B cell (primary cell): ENCODE measurements at regions not wholly inside any gene's neighbourhood (a gene's known extent, or its start where the extent isn't known, plus 50 kb on each side); places are given as distances from the start of the nearest gene placed in this dataset.

ENCODE experiments used
- ATAC-seq: fragments of 200-7000 bp; cut with Tn5 transposase; one replicate; pipeline ENCODE4 v1.10.0; 2021; ENCODE audit warnings: low read depth, mild to moderate bottlenecking, moderate number of reproducible peaks, moderate library complexity
- CTCF ChIA-PET: fragments of 350-600 bp; sonication (Branson Sonifier 250); formaldehyde crosslinking; loops from one replicate; lab custom pipeline; 2021; ENCODE audit warnings: antibody characterized with exemption, inconsistent platforms; lab: Charles Lee
- POLR2A ChIA-PET: fragments of 350-600 bp; sonication (Branson Sonifier 250); formaldehyde crosslinking; loops from one replicate; lab custom pipeline; 2021; ENCODE audit warnings: antibody characterized with exemption; lab: Charles Lee
- DNase-seq: peaks from one replicate; pipeline ENCODE4 v3.0.0; 2013
- H2AFZ ChIP-seq: 2 replicates; pipeline ENCODE4 v1.6.1; 2012; ENCODE audit warnings: mild to moderate bottlenecking, low read depth, low read length; ENCODE audit not compliant: insufficient read depth, poor library complexity, severe bottlenecking
- H3K27ac ChIP-seq, 2 donors: 1 replicate in 1 of 2; 2 replicates in 1 of 2; pipeline ENCODE4 v1.5.1; 2012 to 2013; ENCODE audit warnings: low read length in 2 of 2, mild to moderate bottlenecking in 2 of 2, moderate library complexity in 1 of 2
- H3K27me3 ChIP-seq, 4 experiments: fragments of 200-600 bp in 1 of 4; sonication (generic) in 1 of 4; replicated peaks in 1 of 4; 1 replicate in 2 of 4; 2 replicates in 2 of 4; pipeline versions ENCODE4 v1.6.1 to v1.7.0; 2013 to 2016; ENCODE audit warnings: low read length in 3 of 4, mild to moderate bottlenecking in 2 of 4, mixed read lengths in 1 of 4, moderate library complexity in 1 of 4; ENCODE audit not compliant: insufficient read depth in 4 of 4, control insufficient read depth in 3 of 4; ENCODE audit errors: control extremely low read depth in 1 of 4
- H3K36me3 ChIP-seq, 2 experiments: replicated peaks in 1 of 2; 1 replicate in 1 of 2; 2 replicates in 1 of 2; pipeline versions ENCODE4 v1.6.1 to v1.7.1; 2013; ENCODE audit warnings: low read length in 1 of 2; ENCODE audit not compliant: insufficient read depth in 2 of 2, control insufficient read depth in 1 of 2; ENCODE audit errors: control extremely low read depth in 1 of 2, extremely low read depth in 1 of 2
- H3K4me1 ChIP-seq, 2 donors: fragments of 200-600 bp in 1 of 2; sonication (generic) in 1 of 2; 1 replicate in 1 of 2; 2 replicates in 1 of 2; pipeline versions ENCODE4 v1.5.1 to v1.6.1; 2013 to 2017; ENCODE audit warnings: low read length in 2 of 2; ENCODE audit not compliant: control insufficient read depth in 2 of 2, insufficient read depth in 2 of 2
- H3K4me2 ChIP-seq: replicated peaks from 2 replicates; pipeline ENCODE3; 2012; ENCODE audit warnings: mild to moderate bottlenecking, low read depth, low read length; ENCODE audit not compliant: poor library complexity, severe bottlenecking
- H3K4me3 ChIP-seq, 5 experiments: fragments of 200-600 bp in 1 of 5; sonication (generic) in 1 of 5; 1 replicate in 3 of 5; 2 replicates in 2 of 5; pipeline versions ENCODE4 v1.5.1 to v1.7.0; 2011 to 2016; ENCODE audit warnings: low read length in 4 of 5, mild to moderate bottlenecking in 4 of 5, low read depth in 2 of 5, control low read depth in 1 of 5, moderate library complexity in 1 of 5; ENCODE audit not compliant: insufficient read depth in 1 of 5; ENCODE audit errors: control extremely low read depth in 1 of 5, extremely low read depth in 1 of 5
- H3K79me2 ChIP-seq: fragments of 200-600 bp; sonication (generic); one replicate; pipeline ENCODE4 v1.6.0; 2016; ENCODE audit warnings: low read length; ENCODE audit not compliant: control insufficient read depth, insufficient read depth
- H3K9ac ChIP-seq: fragments of 200-600 bp; sonication (generic); 2 replicates; pipeline ENCODE4 v1.6.1; 2017; ENCODE audit warnings: mild to moderate bottlenecking, low read length, moderate library complexity
- H3K9me3 ChIP-seq, 3 donors: one replicate each; pipeline versions ENCODE4 v1.6.1 to v1.7.1; 2013; ENCODE audit warnings: low read length in 2 of 3; ENCODE audit not compliant: control insufficient read depth in 2 of 3, insufficient read depth in 1 of 3; ENCODE audit errors: control extremely low read depth in 1 of 3
- H4K20me1 ChIP-seq: 2 replicates; pipeline ENCODE4 v1.6.0; 2012; ENCODE audit warnings: mild to moderate bottlenecking, low read length; ENCODE audit not compliant: insufficient read depth, control insufficient read depth, poor library complexity, severe bottlenecking
- H3K27ac Mint-ChIP-seq: one replicate; pipeline ENCODE4 v1.8.0; 2021; ENCODE audit warnings: mixed read lengths
- H3K27me3 Mint-ChIP-seq: one replicate; pipeline ENCODE4 v1.8.0; 2021; ENCODE audit warnings: mixed read lengths
- H3K4me1 Mint-ChIP-seq: one replicate; pipeline ENCODE4 v1.8.0; 2021; ENCODE audit warnings: mixed read lengths
- H3K4me3 Mint-ChIP-seq: one replicate; pipeline ENCODE4 v1.8.0; 2021; ENCODE audit warnings: mixed read lengths
- H3K9me3 Mint-ChIP-seq: one replicate; pipeline ENCODE4 v1.8.0; 2022; ENCODE audit warnings: mixed read lengths; ENCODE audit not compliant: insufficient read depth
- CTCF ChIP-seq: fragments of 200-600 bp; IDR thresholded peaks from one replicate; pipeline ENCODE4 v1.8.0; 2022; ENCODE audit warnings: antibody characterized with exemption, mild to moderate bottlenecking
- EZH2 ChIP-seq: IDR thresholded peaks from 2 replicates; pipeline ENCODE4 v1.6.1; 2012; ENCODE audit warnings: borderline replicate concordance, low read depth, mild to moderate bottlenecking, moderate library complexity, low read length; ENCODE audit not compliant: insufficient read depth, poor library complexity, severe bottlenecking
- WGBS: methylation state at CpG from one replicate; pipeline ENCODE4 v1.1.5; 2013; ENCODE audit warnings: missing lambda C conversion rate; ENCODE audit not compliant: insufficient coverage; 5-methylcytosine and 5-hydroxymethylcytosine counted together
- intact Hi-C: fragments of 100-400 bp; cut with micrococcal nuclease; formaldehyde crosslinking; loops from one replicate; pipeline ENCODE4 v1.10.0; 2022

GRCh38 chr6:91672201-91672600 lies 1085.3 kb upstream of the MAP3K7 start:
- ATAC-seq, result no peak
- no peak overlapping the region for H3K4me2 ChIP-seq
- no peaks in the 10 kb centered on the region for H3K4me1 ChIP-seq
- H3K27ac ChIP-seq, result no peak overlapping the region
- Mint-ChIP-seq H3K4me1 (no peaks in the 10 kb centered on the region), H3K27me3 (no peaks in the 10 kb centered on the region), H3K9me3 (no peaks in the 10 kb centered on the region), H3K4me3 (no peak overlapping the region), H3K27ac (no peak overlapping the region)
- TF ChIP-seq CTCF (no peak), EZH2 (no peak)
- H3K36me3 ChIP-seq, result no peaks in the 10 kb centered on the region
- DNase-seq, result no peak
- intact Hi-C loops, result no loop called here
- no CpG with 5 or more reads among the region's 1 CpG for WGBS
- H4K20me1 ChIP-seq, result no peaks in the 10 kb centered on the region
- no peak overlapping the region for H2AFZ ChIP-seq
- H3K9ac ChIP-seq, result no peak overlapping the region
- no peak overlapping the region for H3K4me3 ChIP-seq
- ChIA-PET POLR2A (no interaction called here), CTCF (no interaction called here)
- H3K79me2 ChIP-seq, result no peaks in the 10 kb centered on the region
- peaks cover 0 to 4% (median 0%) of the 10 kb centered on the region in 3 donors for H3K9me3 ChIP-seq
- H3K27me3 ChIP-seq, result no peaks in the 10 kb centered on the region

GRCh38 chr6:91669871-91670268 lies 1083.0 kb upstream of the MAP3K7 start:
- no peak for ATAC-seq
- CTCF ChIA-PET, result no interaction called here
- 87% methylated on average over 2 of the region's 3 CpGs for WGBS

More at GRCh38 chr6:91669871-91670268, 1083.0 kb upstream of the MAP3K7 start:
- H3K9me3 Mint-ChIP-seq, result peaks cover 3% of the 10 kb centered on the region
- Histone ChIP-seq H3K4me3 (no peak overlapping the region), H3K4me1 (no peaks in the 10 kb centered on the region), H3K9ac (no peak overlapping the region), H2AFZ (no peak overlapping the region), H3K9me3 (no peaks in the 10 kb centered on the region), H3K4me2 (no peak overlapping the region), H3K27me3 (no peaks in the 10 kb centered on the region), H3K36me3 (no peaks in the 10 kb centered on the region), H3K27ac (no peak overlapping the region), H4K20me1 (no peaks in the 10 kb centered on the region), H3K79me2 (no peaks in the 10 kb centered on the region)
- H3K27me3 Mint-ChIP-seq, result no peaks in the 10 kb centered on the region
- no peak for DNase-seq
- no peak for TF ChIP-seq CTCF
- no peak for TF ChIP-seq EZH2
- intact Hi-C loops, result no loop called here
- H3K4me3 Mint-ChIP-seq, result no peak overlapping the region
- no peaks in the 10 kb centered on the region for H3K4me1 Mint-ChIP-seq
- no peak overlapping the region for H3K27ac Mint-ChIP-seq
- POLR2A ChIA-PET, result no interaction called here
